GM18499 (cell line): ENCODE measurements at regions not wholly inside any gene's neighbourhood (a gene's known extent, or its start where the extent isn't known, plus 50 kb on each side); places are given as distances from the start of the nearest gene placed in this dataset.

Source experiments
- ATAC-seq: cut with Tn5 transposase; IDR thresholded peaks from one replicate; pipeline ENCODE4 v1.9.1; 2021; ENCODE audit warnings: moderate number of reproducible peaks; ENCODE audit not compliant: insufficient read depth, unreplicated experiment

DNA sequence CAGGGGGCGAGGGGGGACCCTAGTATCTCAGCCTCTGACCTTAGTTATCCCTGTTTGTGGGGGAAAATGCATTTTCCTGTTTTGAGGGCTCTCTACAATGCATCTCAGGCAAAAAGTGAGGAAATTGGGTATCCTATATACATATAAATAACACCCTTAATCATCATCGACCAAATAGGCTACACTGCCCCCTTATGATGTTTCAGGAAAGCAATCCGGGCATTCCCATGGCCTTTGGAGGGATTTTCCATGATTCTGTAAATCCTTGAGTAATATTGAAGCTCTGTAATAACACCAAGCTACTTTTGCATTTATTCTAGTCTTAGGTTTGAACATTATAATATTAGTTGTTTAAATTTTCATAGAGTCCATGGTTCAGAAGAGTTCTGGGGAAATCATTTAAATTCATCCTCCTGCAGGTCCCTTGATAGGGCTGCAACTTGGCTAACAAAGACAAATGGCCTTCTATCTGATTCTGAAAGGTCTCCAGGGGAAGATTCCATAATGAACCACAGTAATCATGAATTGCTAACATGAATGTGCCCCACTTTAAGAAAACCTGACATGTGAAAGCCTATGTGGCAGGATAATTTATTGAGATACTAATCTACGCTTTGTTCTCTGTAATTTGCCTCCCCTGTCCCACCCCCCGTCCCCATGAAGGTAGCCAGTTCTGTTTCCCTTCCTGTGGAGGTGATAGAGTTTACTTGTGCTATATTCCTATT is 91.5 kb upstream of the SCOC start:
- ATAC-seq = no peak

GRCh38 chr4:140277576-140277975 is 95.9 kb upstream of the SCOC start:
- no peak for ATAC-seq

DNA sequence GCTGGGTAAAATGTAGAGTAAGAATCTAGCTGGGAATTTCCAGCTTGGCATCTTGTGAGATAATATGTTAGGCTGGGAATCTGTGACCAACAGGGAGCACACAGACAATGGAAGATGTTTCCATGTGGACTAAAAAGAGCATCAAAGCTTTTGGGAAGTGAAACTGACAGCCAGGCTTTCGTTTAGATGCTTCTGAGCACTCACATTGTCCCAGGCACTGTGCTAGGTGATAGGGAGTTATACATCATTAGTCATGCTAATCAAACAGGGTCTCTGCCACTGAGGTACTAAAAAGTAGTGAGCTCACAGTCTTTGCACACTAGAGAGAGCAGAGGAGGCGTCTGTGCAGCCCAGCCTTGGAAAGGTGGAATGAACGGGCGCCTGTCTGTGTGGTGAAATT is 101.9 kb upstream of the SCOC start:
- no peak for ATAC-seq

DNA sequence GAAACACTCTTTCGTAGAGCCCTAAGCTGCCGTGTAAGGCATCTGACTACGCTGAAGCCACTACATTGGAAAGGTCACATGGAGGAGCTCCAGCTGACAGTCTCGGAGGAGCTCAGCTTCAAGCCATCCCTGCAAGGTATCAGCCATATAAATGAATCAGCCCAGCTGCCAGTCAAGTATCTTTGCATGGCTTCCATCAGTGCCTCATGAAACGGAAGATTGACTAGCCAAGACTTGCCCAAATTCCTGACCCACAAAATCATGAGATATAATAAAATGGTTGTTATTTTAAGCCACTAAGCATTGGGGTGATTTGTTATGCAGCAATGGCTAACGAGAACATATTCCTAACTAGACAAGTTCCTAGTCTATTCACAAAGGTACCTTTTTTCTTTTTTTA is 104.1 kb upstream of the SCOC start:
- ATAC-seq = no peak

DNA sequence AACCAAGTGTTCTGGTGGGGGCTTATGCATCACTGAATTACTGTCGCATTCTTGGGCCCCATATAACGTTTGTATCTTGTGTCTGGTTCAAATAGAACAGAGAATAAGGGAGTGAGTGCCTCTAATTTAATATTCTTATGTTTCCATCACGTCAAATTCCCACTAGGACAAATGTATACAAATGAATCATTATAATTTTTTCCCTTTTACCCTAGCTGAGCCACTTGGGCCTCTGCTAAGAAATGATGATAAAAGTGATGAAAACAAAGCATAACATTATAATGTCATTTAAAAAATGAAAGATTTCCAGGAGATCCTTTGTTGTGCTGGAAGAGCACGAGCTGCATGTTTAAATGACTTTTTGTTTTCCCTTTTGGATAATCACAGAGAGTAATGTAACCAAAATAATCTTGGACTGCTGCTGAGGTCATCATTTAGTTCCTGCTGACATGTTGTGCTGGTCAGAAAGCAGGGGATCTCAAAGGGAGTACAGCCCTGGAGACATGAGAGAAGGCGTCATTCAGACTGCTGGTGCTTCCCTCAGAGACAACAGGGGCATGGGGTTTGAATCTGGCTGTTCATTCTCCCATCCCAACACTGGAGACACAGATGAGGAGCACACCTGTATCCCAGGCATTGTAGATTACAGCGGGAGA is 105.1 kb upstream of the SCOC start:
- no peak for ATAC-seq

DNA sequence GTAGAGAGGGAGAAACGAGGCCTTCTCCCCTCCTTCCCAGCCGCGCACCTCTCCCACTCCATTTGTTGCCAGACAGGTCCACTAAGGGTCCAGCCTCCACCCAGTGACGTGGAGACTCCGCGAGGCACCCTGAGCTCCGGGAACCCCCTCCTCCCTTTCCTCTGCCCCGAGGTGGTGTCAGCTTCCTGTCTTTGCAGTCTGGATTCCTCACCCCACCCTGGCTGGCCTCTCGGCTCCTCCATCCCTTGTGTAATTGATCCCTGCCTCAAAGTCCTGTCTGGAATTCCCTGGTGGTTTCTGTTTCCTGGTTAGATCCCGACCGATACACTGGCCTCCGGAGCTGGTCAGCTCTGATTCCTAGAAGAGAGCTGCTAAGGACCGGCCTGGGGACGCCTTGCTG is 105.9 kb upstream of the SCOC start:
- ATAC-seq = no peak

DNA sequence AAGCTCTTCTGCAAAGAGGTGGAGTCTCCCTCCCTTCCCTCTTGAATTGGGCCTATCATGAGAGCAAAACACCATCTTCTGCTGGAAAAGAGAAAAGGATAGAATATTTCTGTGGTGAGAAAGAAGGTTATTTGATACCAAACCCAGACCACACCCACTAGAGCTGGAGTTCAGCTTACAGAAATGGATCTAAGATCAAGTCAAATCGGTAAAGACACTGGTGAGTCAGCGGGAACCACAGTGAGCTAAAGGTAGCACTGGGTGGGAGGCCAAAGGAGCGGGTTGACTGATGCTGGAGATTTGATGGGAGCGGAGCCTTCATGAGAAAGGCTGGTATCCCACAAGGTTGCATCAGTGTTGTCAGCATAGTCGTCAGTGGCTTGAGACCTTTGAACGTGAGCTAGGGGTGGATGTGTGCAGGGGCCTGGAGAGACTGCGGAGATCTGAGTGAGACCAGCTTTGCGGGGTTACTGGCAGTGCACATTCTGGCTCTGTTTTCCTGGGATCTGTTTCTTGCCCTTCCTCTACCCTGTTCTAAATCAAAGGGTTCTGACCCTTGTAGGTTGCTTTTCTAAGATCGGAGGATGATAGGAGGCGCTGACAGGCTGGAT is 106.4 kb upstream of the SCOC start:
- ATAC-seq = no peak

DNA sequence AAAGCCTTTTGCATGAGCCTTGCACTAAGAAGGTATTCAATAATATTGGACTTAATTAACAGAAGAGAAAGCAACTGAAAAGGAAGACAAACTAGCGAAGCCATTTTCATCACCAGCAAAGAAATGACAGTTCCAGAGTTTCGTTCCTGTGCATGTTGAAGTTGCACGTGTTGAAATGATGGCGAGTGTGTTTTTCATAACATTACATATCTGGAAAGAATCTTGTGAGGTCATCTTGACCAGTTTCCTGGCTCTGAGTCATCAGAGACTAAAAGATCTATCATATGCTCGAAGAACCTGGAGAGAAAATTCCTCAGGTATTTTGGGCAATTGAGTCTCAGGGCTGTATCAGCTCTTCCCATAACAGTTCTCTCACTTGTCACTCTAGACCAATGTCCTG is 106.2 kb upstream of the MAML3 start:
- ATAC-seq = no peak

DNA sequence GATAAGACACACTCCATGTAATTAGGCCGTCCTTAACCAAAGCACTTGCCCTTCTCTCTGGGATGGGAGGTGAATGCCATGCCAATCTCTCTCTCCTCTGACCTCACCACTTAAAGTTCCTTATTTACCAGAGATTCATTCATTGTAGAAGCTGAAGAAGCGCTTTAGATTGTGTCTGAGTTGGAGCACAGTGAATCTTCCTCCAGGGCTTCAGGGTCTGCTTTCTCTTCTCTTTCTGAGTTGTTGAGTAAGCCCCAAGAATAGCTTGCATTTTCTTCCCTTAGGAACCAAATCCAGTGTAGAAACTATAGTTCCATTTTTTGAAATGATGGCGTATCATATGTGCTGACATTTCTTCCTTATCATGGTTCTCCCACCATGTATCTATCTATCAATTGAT is 104.5 kb upstream of the MAML3 start:
- ATAC-seq = no peak

- no peak for ATAC-seq
Observed at GRCh38 chr4:140257461-140258305, 103.7 kb upstream of the MAML3 start.

- ATAC-seq = no peak
Observed at GRCh38 chr4:140256941-140257340, 103.0 kb upstream of the MAML3 start.

- ATAC-seq = no peak
Observed at GRCh38 chr4:140256335-140256734, 102.4 kb upstream of the MAML3 start.

DNA sequence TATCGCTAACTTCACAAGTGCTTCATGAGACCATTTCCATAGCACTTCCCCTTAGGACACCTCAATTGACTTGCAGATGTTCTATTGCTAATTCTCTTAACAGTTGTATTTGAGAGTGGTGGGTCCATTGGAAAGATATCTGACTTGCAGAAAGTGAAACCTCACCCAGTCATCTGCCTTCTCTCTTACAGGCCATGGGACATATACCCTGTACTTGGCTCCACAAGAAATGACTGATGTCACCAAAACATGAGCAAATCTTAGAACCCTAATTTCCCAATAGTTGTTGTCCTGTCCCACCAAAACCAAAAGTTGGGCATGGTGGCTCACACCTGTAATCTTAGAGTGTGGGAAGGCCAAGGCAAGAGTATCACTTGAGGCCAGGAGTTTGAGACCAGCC is 101.9 kb upstream of the MAML3 start:
- no peak for ATAC-seq

DNA sequence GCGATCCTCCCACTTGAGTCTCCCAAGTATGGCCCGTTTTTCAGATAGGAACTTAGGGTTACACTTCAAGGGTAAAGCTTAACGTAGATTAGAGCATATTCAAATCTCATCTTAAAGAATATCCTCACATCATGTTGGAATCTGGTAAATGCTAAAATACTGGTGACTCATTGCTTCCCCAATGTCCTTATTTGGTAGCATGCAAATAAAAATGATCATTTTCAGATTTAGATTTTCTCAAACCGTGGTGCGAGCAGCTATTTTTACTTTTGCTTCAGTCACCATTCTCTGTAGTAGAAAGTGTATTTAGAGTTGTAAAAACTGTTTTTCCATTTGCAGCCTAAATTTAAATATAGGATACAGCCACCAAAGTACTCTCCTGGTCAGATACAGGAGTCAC is 101.5 kb upstream of the MAML3 start:
- no peak for ATAC-seq

- ATAC-seq = no peak
Observed at GRCh38 chr4:140254651-140255299, 100.8 kb upstream of the MAML3 start.

DNA sequence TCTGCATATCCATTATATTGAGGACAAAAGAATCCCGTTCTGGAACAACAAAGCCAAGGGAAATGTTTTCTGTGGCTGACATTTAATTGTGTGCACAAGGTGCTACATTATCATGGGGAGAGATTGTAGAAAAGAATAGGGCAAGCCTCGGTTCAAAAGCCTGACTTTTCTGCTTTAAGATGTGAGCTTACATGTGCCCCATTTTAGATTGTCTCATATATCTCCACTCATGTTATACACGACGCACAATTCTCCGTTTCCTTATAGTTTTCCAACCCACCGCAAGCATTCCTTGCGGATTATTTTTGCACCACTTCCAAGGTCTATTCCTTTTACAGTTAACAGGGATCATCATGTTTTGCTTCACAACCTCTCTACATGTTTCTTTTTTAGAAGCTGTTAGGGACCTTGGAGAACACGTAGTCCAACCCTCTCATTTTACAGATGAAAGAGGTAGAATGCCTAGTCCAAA is 99.6 kb upstream of the MAML3 start:
- no peak for ATAC-seq

DNA sequence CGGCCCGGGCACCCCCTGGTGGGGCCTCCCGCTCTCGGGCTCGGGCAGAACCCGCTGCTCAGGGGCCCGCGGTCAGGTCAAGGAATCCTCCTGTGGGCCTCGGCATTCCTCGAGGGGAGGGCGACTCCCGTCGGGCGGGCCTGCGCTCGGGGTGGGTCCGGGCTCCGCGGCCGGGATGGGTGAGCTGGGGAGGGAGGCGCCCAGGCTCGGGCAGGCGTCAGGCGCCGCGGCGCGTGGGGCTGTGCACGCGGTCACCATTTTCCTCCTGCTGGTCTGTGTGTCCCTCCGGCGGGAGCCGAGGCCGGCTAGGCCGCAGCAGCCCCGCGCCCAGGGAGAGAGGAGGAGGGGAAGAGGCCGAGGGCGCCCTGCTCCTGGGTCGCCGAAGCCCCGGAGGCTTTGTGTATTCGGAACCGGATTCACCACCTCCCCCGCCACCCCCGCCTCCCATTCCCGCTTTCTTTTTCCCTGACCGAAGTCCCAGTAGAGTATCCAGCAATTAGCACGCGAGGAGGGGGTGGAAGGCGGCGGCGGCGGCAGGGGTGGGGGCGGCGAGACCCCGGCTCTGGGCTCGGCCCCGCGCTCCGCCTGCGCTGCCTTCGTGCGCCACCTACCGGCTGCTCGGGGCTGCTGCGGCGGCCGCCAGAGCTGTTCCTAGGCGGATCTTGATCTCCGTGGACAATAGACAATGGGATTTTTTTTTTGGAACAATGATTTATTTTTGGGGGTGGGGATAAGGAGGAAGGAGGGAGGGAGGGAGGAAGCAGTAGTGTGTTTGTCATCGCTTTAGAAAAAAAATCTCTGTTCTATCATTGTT is 99.0 kb upstream of the MAML3 start:
- no peak for ATAC-seq

- no peak for ATAC-seq
Observed at GRCh38 chr4:140252141-140252741, 98.3 kb upstream of the MAML3 start.

DNA sequence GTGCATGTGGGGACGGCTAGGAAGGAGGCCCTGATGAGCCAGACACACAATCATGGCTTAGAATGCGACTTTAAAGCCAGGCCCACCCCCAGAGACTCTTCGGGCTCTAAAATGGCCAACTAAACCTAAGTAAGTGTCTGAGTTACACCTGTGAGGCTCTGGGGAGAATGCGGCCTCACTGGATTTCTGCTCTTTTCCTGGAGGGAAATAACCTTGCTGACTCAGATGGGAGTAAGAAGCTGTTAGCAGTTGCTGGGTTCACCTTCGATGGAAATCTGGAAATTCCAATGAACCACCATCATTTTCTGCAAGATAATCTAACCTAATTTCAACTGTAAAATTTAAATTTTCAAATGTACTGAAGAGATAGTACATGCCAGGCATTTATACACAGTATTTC is 97.6 kb upstream of the MAML3 start:
- no peak for ATAC-seq
